Subcutaneous abdominal adipose tissue (tissue), 5 donors: ENCODE measurements at regions not wholly inside any gene's neighbourhood (a gene's known extent, or its start where the extent isn't known, plus 50 kb on each side); places are given as distances from the start of the nearest gene placed in this dataset.

ENCODE experiments used
- H3K27ac ChIP-seq: one replicate; pipeline ENCODE4 v1.7.0; 2013; ENCODE audit warnings: low read depth, mild to moderate bottlenecking, inconsistent platforms, low read length, moderate library complexity
- H3K27me3 ChIP-seq, 5 donors: one replicate each; pipeline ENCODE4 v1.7.0; 2013; ENCODE audit warnings: low read length in 5 of 5, inconsistent platforms in 1 of 5; ENCODE audit not compliant: control insufficient read depth in 5 of 5, insufficient read depth in 4 of 5
- H3K36me3 ChIP-seq, 5 donors: one replicate each; pipeline ENCODE4 v1.7.0; 2013; ENCODE audit warnings: low read length in 5 of 5; ENCODE audit not compliant: control insufficient read depth in 5 of 5, insufficient read depth in 5 of 5
- H3K4me1 ChIP-seq, 5 donors: one replicate each; pipeline ENCODE4 v1.7.0; 2013; ENCODE audit warnings: low read length in 5 of 5, mild to moderate bottlenecking in 3 of 5, moderate library complexity in 1 of 5; ENCODE audit not compliant: control insufficient read depth in 5 of 5, insufficient read depth in 5 of 5
- H3K4me3 ChIP-seq, 5 donors: one replicate each; pipeline ENCODE4 v1.7.0; 2013; ENCODE audit warnings: low read length in 5 of 5, low read depth in 1 of 5
- H3K9ac ChIP-seq, 5 donors: one replicate each; pipeline ENCODE4 v1.7.0; 2013; ENCODE audit warnings: low read length in 5 of 5, mild to moderate bottlenecking in 4 of 5, moderate library complexity in 3 of 5
- H3K9me3 ChIP-seq, 5 donors: one replicate each; pipeline ENCODE4 v1.7.0; 2013; ENCODE audit warnings: low read length in 5 of 5; ENCODE audit not compliant: control insufficient read depth in 5 of 5
- donor health status: healthy.
- donor health status: healthy.
- donor health status: healthy.
- donor health status: healthy.
- donor health status: healthy.

DNA sequence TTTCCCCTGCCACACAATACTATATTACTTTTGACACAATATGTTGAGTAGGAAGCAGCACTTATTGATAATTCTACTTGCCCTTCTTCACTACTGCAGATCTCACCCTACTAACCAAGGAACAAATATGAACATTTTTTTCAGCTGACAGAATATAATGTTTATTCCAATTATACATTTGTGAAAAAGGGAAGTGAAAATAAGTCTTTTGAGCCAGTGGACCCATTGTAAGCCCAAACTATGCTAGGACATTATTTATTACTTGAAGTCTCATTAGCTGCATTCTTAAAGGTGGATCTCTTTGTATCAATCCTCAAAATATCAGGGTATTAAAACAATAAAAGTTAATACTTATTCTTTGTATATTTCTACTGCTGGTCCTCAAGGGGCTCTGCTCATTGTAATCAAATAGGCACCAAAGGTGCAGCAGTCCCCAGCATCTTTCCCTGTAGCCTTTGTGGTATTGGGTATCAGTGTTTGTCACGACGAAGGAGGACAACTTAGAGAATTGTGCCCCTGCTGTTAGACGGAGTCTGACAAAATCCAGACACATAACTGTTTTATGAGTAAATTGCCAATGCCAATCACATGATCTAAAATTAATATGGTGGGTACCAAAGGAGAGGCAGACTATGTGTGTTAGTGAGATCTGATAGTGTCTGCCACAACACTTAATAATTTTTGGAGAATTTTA is 453.5 kb upstream of the CDH9 start:
- Histone ChIP-seq H3K27me3 (no peaks in the 10 kb centered on the region), H3K4me1 (no peaks in the 10 kb centered on the region), H3K9ac (no peak overlapping the region), H3K27ac (no peak overlapping the region), H3K4me3 (no peak overlapping the region), H3K36me3 (no peaks in the 10 kb centered on the region), H3K9me3 (no peaks in the 10 kb centered on the region)

DNA sequence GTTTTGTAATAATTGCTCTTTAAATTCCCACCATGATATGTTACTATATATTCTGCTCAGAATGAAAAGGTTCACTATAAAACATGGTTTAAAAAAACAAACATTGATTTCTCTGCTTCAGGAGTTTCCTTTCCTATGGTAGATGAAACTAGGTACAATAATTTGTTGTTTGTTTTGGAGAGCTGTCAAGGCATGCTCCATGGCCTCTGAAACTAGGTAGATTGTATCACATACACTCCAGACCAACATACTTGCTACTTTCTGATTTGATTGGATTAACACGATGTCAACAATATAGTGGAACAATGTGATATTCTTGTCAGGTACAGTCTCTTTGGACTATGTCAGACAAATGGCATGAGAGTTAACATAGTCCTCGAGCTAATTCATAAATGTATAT is 452.7 kb upstream of the CDH9 start:
- Histone ChIP-seq H3K4me3 (no peak overlapping the region), H3K36me3 (no peaks in the 10 kb centered on the region), H3K9me3 (no peaks in the 10 kb centered on the region), H3K4me1 (no peaks in the 10 kb centered on the region), H3K27me3 (no peaks in the 10 kb centered on the region), H3K27ac (no peak overlapping the region), H3K9ac (no peak overlapping the region)

GRCh38 chr5:27489701-27490100 is 451.3 kb upstream of the CDH9 start:
- H3K9ac ChIP-seq, result no peak overlapping the region
- no peak overlapping the region for H3K27ac ChIP-seq
- H3K36me3 ChIP-seq, result no peaks in the 10 kb centered on the region
- H3K27me3 ChIP-seq, result no peaks in the 10 kb centered on the region
- no peak overlapping the region for H3K4me3 ChIP-seq
- H3K4me1 ChIP-seq, result no peaks in the 10 kb centered on the region
- no peaks in the 10 kb centered on the region for H3K9me3 ChIP-seq

- H3K27ac ChIP-seq, result no peak overlapping the region
- peaks cover 0 to 2% (median 0%) of the 10 kb centered on the region in 5 donors for H3K9me3 ChIP-seq
- no peaks in the 10 kb centered on the region for H3K36me3 ChIP-seq
- H3K4me3 ChIP-seq, result no peak overlapping the region
- no peak overlapping the region for H3K9ac ChIP-seq
- H3K4me1 ChIP-seq, result no peaks in the 10 kb centered on the region
- no peaks in the 10 kb centered on the region for H3K27me3 ChIP-seq
These were observed 444.3 kb upstream of the CDH9 start for GRCh38 chr5:27482663-27483062.

GRCh38 chr5:27479859-27480258 is 441.5 kb upstream of the CDH9 start:
- Histone ChIP-seq H3K4me3 (no peak overlapping the region), H3K9me3 (peaks cover 3 to 24% (median 14%) of the 10 kb centered on the region in 5 donors), H3K4me1 (no peaks in the 10 kb centered on the region), H3K27ac (no peak overlapping the region), H3K36me3 (no peaks in the 10 kb centered on the region), H3K9ac (no peak overlapping the region), H3K27me3 (no peaks in the 10 kb centered on the region)

- H3K27me3 ChIP-seq, result no peaks in the 10 kb centered on the region
- H3K4me1 ChIP-seq, result no peaks in the 10 kb centered on the region
- H3K9me3 ChIP-seq, result peaks cover 3 to 24% (median 14%) of the 10 kb centered on the region in 5 donors
- no peaks in the 10 kb centered on the region for H3K36me3 ChIP-seq
- H3K27ac ChIP-seq, result no peak overlapping the region
- H3K9ac ChIP-seq, result no peak overlapping the region
- H3K4me3 ChIP-seq, result no peak overlapping the region
These were observed 439.2 kb upstream of the CDH9 start for GRCh38 chr5:27477550-27477949.

GRCh38 chr5:27476356-27476988 is 438.1 kb upstream of the CDH9 start:
- no peak overlapping the region for H3K27ac ChIP-seq

DNA sequence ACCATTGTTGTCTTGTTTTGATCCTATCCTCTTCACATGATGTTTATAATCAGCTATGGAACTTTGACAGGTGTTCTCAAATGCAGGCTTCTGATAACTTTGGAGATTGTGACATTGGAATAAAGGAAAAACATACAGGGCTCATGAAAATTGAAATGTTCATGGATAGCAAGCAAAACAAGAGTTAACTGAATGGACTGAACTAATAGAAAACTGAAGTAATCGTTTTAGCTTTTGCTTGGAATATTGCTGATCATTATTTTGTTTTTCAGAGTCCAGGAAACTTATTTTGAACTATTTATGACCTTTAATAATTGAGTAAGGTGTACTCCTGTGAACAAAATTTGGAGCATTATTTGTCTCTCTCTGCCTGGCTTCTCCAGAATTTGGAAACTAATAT is 436.7 kb upstream of the CDH9 start:
- Histone ChIP-seq H3K36me3 (no peaks in the 10 kb centered on the region), H3K4me1 (no peaks in the 10 kb centered on the region), H3K27me3 (no peaks in the 10 kb centered on the region), H3K9me3 (peaks cover 3 to 26% (median 14%) of the 10 kb centered on the region in 5 donors), H3K4me3 (no peak overlapping the region), H3K9ac (no peak overlapping the region), H3K27ac (no peak overlapping the region)

More at GRCh38 chr5:27476356-27476988, 438.1 kb upstream of the CDH9 start:
- Histone ChIP-seq H3K4me3 (no peak overlapping the region), H3K9ac (no peak overlapping the region), H3K4me1 (no peaks in the 10 kb centered on the region), H3K27me3 (no peaks in the 10 kb centered on the region), H3K9me3 (peaks cover 3 to 26% (median 14%) of the 10 kb centered on the region in 5 donors), H3K36me3 (no peaks in the 10 kb centered on the region)

GRCh38 chr5:27474395-27474794 is 436.0 kb upstream of the CDH9 start:
- Histone ChIP-seq H3K9me3 (peaks cover 3 to 26% (median 14%) of the 10 kb centered on the region in 5 donors), H3K9ac (no peak overlapping the region), H3K36me3 (no peaks in the 10 kb centered on the region), H3K27me3 (no peaks in the 10 kb centered on the region), H3K27ac (no peak overlapping the region), H3K4me1 (no peaks in the 10 kb centered on the region), H3K4me3 (no peak overlapping the region)

- H3K9ac ChIP-seq, result no peak overlapping the region
- H3K9me3 ChIP-seq, result peaks cover 3 to 26% (median 14%) of the 10 kb centered on the region in 5 donors
- no peaks in the 10 kb centered on the region for H3K27me3 ChIP-seq
- no peak overlapping the region for H3K4me3 ChIP-seq
- no peak overlapping the region for H3K27ac ChIP-seq
- no peaks in the 10 kb centered on the region for H3K36me3 ChIP-seq
- no peaks in the 10 kb centered on the region for H3K4me1 ChIP-seq
These were observed 435.6 kb upstream of the CDH9 start for GRCh38 chr5:27474047-27474309.
